ENCODE measurements at regions not wholly inside any gene's neighbourhood (a gene's known extent, or its start where the extent isn't known, plus 50 kb on each side); places are given as distances from the start of the nearest gene placed in this dataset.

DNA sequence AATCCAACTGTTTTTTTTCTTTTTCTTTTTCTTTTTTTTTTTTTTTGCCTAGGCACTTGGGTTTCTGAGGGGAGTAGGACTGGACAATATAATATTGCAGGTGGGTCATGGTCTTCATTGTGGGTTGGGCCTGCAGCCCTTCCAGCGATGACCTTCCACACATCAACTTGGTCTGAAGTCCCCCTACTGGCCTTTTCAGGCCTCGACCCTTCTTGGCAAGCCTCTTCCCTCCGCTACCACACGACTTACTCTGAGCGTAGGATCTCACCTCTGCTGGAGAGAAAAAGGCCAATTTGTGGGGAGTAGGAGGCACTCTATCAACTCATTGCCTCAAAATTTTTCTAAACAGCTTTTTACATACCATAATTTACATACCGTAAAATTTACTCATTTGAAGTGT is 51.1 kb upstream of the GRIK3 start:
- no peak for DNase-seq

DNA sequence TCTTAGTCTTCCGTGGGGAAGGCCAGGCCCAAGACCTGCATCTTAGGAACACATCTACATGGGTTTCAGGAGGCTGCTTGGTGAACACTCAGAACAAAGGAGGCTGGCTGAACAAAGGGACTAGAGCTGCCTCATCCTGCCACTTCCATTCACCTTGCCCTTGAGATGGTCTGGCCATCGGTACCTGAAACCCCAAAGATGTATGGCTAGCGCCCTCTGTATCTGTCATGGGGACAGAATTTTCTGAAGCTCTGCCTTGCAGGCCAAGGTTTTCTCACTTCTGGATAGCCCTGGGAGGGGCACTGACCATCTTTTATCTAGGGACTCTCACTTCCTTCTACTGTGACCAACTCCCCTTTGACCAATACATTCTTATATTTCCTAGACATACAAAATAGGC is 55.4 kb upstream of the GRIK3 start:
- DNase-seq = no peak

DNA sequence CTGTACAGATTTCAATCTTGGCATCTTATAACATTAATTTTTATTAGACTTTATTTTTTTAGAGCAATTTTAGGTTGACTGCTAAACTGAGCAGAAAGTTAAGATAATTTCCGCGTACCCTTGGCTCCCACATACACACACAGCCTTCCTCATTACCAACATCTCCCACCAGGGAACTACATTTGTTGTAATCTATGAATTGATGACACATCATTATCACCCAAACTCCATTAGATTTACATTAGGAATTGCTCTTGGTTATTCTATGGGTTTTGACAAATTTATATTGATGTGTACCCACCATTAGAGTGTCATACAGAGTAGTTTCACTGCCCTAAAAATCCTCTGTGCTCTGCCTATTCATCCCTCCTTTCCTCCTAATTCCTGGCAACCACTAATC is 56.4 kb upstream of the GRIK3 start:
- DNase-seq = no peak

DNA sequence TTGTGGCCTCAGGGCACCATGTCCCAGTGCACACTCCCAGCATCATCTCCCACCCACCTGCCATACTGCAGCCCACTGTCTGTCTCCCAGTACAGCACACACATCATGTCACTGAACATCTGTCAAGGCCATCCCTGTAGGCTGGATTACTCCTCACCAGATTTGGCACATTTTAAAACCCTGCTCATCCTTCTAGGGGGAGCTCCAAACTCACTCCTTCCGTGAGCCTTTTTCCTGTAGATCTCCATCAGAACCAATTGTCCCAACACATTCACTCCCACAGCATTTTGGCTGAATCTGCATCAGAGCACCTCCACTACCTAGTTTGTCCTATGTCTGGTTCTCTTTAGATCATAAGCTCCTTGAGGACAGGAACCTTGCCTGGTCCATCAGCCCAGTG is 58.6 kb upstream of the GRIK3 start:
- DNase-seq = no peak

DNA sequence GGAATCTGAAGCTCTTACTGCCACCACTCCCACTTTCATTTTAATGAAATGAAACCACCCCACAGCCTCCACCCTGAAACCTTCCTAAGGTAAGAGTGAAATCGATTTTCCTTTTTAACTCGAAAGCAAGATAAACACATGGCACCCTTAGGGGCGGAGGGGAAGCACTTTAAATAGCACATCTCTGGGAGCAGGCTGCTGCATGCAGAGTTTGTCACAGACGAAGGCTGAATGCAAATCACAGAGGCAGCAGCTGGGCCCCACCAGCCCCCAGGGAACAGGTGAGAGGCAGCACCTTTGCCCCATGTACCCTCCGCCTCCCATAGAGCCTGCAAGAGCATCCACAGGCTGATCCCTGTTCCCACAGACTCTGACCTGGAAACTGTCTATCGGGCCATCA is 60.0 kb upstream of the GRIK3 start:
- no peak for DNase-seq

DNA sequence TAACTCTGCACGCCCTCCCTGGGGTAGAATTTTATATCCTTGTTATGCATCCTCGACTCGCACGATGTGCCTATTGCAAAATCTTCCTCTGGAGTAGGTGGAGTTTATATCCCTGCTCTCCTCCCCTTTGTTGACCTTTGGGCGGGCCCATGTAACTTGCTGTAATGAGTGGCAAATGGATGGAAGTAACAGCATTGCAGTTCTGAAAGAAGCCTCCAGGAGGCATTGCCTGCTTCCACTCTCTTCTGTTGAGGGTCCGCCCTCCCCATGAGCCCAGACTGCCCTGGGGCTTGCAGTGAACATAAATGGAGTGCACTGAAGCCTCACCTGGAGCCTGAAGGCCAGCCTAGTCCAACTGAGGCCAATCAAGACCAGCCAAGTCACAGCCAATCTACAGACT is 62.2 kb upstream of the GRIK3 start:
- DNase-seq = no peak

DNA sequence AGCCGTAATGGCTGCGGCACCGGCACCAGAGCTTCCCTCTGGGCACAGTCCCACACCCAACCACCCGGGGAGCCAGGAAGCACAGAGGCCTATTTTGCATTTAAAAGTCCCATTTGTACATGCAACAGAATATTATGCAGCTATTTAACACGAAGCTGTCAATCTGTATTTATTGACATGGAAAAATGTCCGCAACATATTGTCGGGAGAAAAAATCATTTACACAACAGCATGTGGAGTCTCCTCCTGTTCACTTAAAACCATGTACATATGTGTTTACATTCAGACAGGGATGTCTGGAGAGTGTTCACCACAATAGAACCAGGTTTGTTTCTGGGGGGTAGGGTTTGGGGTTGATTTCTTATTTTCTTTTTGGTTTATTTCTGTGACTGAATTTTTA is 63.4 kb upstream of the GRIK3 start:
- DNase-seq = no peak

DNA sequence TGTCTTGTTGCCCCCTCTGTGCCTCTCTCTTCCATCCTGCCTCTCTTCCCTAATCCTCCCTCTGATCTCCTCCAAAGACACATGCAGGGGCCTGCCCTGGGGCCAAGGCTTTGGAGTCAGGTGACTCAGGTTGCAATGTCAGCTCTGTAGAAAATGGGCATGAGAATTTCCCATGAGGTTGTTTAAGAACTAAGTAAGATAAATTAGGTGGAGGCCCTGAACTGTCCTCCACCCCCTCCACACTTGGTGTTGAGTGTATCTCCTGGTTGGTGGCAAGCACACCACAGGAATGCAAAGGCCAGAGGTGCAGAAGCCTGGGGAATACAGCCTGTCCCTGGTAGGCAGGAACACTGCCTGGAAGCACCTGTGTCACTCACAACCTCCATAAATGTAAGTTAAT is 63.9 kb upstream of the GRIK3 start:
- DNase-seq = no peak

DNA sequence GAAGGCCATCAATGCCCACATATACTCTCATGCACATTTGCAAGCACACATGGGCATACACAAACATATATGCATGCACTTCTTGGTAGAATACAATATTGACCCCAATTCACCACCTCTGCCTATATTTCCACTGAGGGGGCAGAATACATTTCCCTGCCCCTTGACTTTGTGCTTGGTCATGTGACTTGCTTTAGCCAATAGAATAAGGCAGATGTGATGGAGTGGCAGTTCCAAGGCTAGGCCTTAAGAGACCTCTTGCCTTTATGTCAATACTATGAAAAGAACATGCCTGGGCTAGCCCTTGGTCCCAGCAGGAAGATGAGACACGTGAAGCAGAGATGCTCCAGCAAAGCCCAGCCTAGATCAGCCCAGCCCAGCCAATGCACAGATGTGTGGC is 66.0 kb upstream of the GRIK3 start:
- DNase-seq = no peak

DNA sequence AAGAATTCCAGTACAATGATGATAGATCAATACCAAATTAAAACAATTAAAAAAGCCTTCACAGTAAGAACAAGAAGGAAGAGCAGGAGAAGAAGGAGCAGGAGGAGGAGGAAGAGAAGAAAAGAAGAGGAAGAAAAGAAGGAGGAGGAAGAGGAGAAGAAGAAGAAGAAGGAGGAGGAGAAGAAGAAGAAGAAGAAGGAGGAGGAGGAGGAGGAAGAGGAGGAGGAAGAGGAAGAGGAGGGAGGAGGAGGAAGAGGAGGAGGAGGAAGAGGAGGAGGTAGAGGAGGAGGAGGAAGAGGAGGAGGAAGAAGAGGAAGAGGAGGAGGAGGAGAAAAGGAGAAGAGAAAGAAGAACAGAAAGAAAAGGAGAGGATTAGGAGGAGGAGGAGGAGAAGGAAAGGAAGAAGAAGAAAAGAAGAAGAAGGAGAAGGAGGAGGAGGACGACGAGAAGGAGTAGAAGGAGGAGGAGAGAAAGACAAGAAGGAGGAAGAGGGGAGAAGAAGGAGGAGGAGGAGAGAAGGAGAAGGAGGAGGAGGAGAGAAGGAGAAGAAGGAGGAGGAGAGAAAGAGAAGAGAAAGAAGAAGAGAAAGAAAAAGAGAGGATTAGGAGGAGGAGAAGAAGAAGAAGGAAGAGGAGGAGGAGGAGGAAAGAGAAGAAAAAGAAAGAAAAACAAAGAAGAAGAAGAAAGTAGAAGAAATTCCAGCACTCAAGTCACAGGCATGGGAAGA is 68.5 kb upstream of the GRIK3 start:
- no peak for DNase-seq

DNA sequence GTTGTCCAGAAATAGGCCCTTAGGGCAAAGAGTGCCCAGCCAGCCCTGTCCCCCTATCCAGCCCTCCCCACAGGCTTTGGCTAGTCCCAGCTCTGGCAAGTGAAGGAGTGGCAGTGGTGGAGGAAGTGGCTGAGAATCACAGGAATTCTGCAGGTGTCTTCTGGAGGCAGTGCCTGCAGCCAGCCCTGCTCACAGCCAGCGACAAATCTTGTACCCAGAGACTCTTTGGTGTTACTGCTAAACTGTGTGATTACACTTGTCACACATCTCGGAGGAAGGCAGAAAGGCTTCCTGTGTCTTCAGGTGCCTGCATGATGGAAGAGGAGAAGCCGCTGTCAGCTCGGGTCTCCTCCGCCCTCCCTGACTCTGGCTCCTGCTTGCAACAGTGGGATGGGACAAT is 71.6 kb upstream of the GRIK3 start:
- DNase-seq = no peak

DNA sequence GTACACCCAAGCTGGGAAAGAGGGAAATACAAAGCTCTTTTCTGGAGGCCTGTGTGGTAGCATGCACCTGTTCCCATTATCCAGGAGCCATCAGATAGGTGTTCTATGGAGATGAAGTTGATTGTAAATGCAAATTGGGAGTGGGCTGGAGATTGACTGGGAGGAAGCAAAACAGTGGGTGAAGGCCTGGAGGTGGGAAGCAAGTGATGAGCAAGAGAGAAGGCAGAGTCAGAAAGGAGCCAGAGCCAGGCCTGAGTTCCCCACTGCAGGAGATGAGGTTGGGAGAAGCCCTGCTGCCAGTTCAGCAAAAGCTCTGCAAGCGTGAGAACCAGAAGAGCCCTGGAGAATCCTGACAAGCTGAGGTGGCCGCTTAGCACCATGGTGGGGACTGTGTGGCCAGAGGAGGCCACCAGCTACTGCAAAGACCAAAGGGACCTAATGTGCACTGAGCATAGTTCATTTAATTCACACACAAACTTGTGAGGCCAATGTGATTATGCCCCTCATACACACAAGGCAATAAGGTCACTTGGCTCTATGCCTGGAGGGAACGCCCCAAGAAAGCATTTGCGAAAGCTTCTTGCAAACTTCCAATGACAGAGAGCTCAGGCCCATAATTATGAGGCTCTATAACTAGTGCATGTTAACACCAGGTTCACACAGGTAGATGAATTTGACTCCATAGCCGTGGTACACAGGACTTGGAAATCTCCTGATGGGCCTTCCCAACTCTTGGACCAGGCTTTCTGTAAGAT is 73.0 kb upstream of the GRIK3 start:
- DNase-seq = no peak

DNA sequence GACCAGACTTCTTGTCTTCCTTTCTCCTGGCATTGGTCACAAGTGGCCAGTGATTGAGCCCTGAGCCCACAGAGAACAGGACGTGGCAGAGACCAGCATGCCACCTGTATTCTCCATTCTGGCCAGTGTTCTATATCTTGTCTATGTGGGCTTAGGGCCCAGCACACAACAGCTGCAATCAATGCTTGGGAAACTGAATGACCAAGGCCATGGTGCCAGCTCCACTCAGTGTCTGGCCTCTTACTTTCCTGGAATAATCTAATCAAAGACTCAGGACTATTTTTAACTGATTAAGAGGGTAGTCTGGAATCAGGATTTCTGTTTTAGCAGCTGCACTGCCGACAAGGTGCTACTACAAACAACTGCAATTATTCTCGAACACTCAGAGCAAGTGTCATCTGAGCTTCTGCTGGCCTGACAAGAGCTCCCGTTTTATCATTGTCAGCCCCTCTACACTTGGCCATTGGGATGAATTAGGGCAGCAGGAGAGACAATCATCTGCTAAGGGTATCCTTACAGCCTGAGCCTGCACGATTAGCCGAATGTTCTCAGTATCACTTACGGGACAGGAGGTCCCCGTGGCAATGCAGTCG is 74.4 kb upstream of the GRIK3 start:
- no peak for DNase-seq

DNA sequence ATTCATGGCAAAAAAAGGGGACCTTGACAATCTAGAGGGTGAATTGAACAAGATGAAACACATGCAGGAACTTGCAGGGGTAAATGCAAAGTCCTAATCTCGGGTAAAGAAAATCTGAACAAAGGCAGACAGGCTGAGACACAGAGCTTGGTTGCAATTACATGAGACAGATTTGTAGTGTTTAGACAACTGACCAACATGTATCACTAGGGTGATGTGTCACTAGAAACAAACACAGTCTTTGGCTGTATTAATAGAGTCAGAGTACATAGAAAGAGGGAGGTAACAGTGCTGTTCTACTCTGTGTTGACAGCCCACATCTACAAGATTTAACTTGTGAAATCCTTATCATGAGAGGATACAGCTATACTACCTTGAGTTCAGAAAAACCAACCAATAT is 78.1 kb upstream of the GRIK3 start:
- DNase-seq = no peak

DNA sequence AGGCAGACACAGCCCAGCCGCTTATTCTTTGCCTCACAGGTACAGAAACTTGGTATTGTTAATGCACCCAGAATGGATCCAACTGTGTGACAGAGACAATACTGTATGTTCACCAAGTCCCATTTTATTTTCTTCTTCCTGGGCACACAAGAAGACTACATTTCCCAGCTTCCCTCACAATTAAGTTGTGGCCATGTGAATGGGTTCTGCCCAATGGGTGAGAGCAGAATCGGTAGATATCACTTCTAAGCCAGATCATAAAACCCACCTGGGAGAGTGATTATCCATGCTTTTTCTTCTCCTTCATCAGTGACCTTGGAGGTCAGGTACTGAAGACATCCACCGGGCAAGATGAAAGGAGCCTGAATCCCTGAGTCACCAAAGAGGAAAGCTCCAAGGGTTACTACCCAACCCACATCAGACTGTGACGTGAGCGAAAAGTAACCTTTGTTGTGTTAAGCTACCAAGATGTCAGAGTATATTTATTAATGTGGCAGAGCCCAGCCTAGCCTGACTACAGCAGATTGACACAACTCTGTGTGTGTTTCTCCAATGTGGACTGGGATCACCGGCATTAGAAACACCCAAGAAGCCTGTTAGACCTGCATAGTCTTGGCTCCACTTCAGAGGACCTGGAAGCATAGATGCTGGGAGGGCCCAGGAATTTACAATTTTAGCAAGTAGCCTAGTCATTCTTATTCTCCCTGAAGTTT is 79.1 kb upstream of the GRIK3 start:
- no peak for DNase-seq

DNA sequence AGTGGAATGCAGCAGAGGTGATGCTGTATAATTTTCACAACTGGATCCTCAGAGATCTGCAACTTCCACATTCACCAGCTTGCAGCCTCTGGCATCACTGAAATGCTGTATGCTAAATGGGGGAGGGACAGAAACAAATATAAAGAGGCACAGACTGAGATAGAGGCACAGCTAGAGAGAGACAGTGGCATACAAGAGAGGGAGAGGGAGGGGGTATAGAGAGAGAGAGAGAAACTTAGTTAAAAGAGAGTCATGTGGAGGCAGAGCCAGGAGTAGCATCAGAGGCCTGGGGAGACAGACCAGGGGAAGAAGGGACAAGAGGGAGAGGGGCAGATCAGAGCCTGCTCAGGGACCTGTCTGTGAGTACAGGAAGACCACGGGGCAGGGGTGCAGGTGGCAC is 84.5 kb upstream of the GRIK3 start:
- DNase-seq = no peak

DNA sequence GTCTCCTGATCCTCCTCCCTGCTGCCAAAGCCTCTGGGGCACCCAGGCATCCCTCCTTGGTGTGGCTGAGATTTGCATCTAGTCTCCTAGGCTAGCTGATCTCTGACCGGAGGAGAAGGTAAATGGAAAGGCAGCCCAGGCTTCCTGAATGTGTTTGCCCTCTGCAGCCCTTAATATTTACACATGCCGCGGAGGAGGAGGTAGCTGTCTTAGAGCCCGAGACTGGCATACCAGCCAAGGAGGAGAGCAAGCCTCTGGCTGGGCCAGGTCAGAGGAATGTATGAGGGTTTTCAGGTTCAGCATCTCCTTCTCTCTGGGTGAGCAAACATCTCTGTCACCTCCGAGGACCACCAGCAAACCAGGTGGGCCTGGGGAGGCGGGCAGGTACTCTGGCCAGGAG is 86.0 kb upstream of the GRIK3 start:
- no peak for DNase-seq

DNA sequence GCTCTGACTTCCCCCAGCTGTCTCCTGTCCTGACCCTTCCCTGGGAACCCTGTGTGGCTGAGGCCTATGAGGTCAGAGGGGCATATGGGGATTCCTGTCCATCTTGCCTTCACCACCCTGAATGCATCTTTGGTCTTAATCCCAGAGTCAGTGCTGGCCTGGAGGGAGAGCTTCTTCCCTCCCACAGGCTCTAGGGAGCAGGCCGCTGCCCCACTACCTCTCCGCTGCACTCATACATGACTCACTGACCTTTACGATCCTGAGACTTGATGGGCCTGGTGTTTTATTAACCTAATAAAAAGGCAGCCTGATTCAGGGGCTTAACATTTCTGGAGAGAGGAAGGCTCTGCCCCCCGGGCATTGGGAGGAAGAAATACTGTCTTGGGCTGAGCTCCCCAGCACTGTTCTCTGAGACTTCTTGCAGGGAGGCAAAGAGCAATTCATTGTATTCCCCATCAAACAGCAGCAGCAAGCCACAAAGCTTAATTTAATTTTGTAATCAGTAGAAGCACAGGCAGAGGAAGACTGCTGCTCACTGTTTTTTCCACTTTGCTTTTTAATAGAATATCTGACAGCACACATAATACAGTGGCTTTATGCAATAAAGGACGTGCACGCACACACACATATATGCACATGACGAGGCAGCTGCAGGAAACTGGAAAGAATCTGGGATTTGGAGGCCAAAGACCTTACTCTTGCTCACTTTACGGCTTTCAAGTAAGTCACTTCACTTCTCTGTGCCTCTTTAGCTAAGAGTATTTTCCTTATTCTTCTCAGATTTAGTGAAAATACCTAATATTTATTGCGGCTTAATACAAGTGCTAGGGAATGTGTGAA is 89.2 kb upstream of the GRIK3 start:
- DNase-seq = no peak

DNA sequence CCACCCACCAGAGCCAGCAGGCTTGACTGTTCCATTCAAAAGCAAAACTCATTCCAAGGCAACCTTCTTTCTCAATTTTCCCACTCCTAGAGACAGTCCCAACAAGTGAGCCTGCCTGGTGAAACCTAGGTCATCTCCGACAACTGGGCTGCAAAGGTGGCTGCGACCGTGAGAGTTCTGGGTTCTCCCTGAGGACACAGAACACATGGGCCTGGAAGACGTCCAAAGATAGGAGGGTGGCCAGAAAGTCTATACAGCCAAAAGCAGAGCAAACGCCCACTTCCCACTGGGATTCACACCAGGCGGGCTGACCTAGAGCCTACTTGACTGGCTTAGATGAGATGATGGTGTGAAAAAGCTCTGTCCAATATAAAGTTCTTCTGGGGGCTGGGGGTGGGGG is 90.2 kb upstream of the GRIK3 start:
- no peak for DNase-seq

DNA sequence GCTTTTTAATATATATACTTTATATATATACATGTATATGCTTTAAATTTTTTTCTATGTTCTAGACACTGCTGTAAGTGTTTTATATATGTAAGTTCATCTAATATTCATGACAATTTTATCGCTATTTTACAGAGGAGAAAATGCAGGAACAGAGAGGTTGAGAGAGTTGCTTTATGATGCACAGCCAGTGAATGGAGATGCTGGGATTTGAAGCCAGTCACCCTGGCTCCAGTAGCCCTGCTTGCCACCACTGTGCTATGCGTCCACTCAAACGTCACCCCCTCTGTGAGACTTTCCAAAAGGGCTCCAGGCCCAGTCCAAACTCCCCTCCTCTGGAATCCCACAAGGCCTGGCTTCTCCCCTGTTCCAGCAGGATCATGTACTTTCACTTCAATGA is 91.0 kb upstream of the GRIK3 start:
- no peak for DNase-seq

DNA sequence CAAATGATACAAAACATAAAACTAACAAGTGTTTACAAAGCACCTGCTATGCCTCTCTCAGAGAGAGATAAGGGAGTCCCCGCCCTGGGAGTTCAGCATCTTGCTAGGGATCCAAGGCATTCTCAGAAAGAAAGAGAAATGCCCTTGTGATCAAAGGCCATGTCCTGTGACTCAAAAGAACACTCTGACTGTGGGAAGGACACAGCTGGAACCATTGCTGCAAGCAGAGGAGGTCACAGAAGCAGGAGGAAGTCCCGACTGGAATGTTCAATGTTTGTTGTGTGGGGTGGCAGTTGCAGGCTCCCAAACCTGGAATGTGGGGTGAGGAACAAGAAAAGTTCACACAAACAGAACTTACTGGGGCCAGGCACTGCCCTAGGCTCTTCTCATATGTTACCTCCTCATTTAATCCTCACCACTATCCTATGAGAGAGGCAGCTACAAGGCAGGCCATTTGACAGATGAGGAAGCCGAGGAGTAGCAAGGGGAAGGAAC is 93.0 kb upstream of the GRIK3 start:
- no peak for DNase-seq

DNA sequence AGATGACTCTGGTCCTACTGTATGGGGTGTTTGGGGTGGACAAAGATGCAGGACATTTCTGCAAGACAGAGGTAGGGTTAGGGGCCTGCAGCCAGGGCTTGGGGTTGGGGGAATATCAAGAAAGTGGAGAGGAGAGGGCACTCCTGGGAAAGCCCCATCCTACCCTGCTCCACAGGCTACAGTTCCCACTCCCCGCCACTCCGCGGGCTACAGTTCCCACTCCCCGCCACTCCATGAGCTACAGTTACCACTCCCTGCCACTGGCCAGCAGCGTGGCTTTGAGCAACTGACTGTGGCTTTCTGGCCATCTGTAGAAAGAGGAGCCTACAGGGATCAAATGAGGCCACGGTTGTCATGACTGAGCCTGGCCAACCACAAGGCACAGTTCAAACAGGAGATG is 93.8 kb upstream of the GRIK3 start:
- DNase-seq = no peak

Data from stimulated activated CD4-positive, alpha-beta T cell treated with anti-CD3 and anti-CD28 coated beads, Interleukin-2, amount 100 ng/mL, for 48 hours (primary cell).